Natural killer cell (primary cell): ENCODE measurements at regions not wholly inside any gene's neighbourhood (a gene's known extent, or its start where the extent isn't known, plus 50 kb on each side); places are given as distances from the start of the nearest gene placed in this dataset.

Source experiments
- ATAC-seq, 3 donors: fragments of 150-1000 bp in 2 of 3; fragments of 200-7000 bp in 1 of 3; cut with Tn5 transposase; 1 replicate in 1 of 3; 2 replicates in 2 of 3; pipeline ENCODE4 v1.10.0; 2021; ENCODE audit warnings: mild to moderate bottlenecking in 2 of 3, moderate library complexity in 2 of 3
- DNase-seq, 2 donors: peaks; one replicate each; pipeline versions ENCODE4 v3.0.0 to v3.0.0-alpha.2; 2013 to 2021; ENCODE audit warnings: mixed read lengths in 1 of 2
- H3K27ac ChIP-seq: one replicate; pipeline ENCODE4 v1.5.1; 2013; ENCODE audit warnings: mild to moderate bottlenecking, low read length
- H3K27me3 ChIP-seq: one replicate; pipeline ENCODE4 v1.6.1; 2013; ENCODE audit warnings: low read length; ENCODE audit not compliant: control insufficient read depth, insufficient read depth
- H3K36me3 ChIP-seq: one replicate; pipeline ENCODE4 v1.6.1; 2013; ENCODE audit warnings: low read length; ENCODE audit not compliant: control insufficient read depth, insufficient read depth
- H3K4me1 ChIP-seq: one replicate; pipeline ENCODE4 v1.6.1; 2013; ENCODE audit warnings: low read length; ENCODE audit not compliant: control insufficient read depth, insufficient read depth
- H3K4me3 ChIP-seq: one replicate; pipeline ENCODE4 v1.5.1; 2013; ENCODE audit warnings: low read length
- H3K9me3 ChIP-seq: one replicate; pipeline ENCODE4 v1.6.1; 2013; ENCODE audit warnings: low read length; ENCODE audit not compliant: control insufficient read depth, insufficient read depth
- H3K27ac Mint-ChIP-seq, 2 donors: one replicate each; pipeline ENCODE4 v1.8.0; 2022; ENCODE audit warnings: mild to moderate bottlenecking in 2 of 2, mixed read lengths in 2 of 2, moderate library complexity in 1 of 2
- H3K27me3 Mint-ChIP-seq, 2 donors: one replicate each; pipeline ENCODE4 v1.8.0; 2022; ENCODE audit warnings: low read depth in 2 of 2, mixed read lengths in 2 of 2
- H3K36me3 Mint-ChIP-seq: one replicate; pipeline ENCODE4 v1.8.0; 2022; ENCODE audit warnings: mixed read lengths
- H3K4me1 Mint-ChIP-seq, 2 donors: one replicate each; pipeline ENCODE4 v1.8.0; 2022; ENCODE audit warnings: mixed read lengths in 2 of 2
- H3K4me3 Mint-ChIP-seq: one replicate; pipeline ENCODE4 v1.8.0; 2022; ENCODE audit warnings: mild to moderate bottlenecking, moderate library complexity, mixed read lengths
- H3K9me3 Mint-ChIP-seq, 2 donors: one replicate each; pipeline ENCODE4 v1.8.0; 2022; ENCODE audit warnings: mixed read lengths in 2 of 2
- CTCF ChIP-seq: fragments of 200-600 bp; IDR thresholded peaks from one replicate; pipeline ENCODE4 v1.8.0; 2022; ENCODE audit warnings: antibody characterized with exemption
- WGBS: methylation state at CpG from one replicate; pipeline ENCODE4 v1.1.7; 2013; ENCODE audit warnings: missing lambda C conversion rate; ENCODE audit not compliant: insufficient coverage; 5-methylcytosine and 5-hydroxymethylcytosine counted together
- intact Hi-C: fragments of 100-400 bp; cut with micrococcal nuclease; formaldehyde crosslinking; loops from one replicate; pipeline ENCODE4 v1.14.2; 2022

- no peaks in the 10 kb centered on the region for H3K4me1 Mint-ChIP-seq
- no peak overlapping the region for H3K4me3 Mint-ChIP-seq
- no peaks in the 10 kb centered on the region for H3K36me3 ChIP-seq
- TF ChIP-seq CTCF: no peak
- no peaks in the 10 kb centered on the region for H3K4me1 ChIP-seq
- H3K27ac Mint-ChIP-seq: no peak overlapping the region
- no peaks in the 10 kb centered on the region for H3K27me3 ChIP-seq
- peaks cover 6% of the 10 kb centered on the region in 2 donors for H3K9me3 Mint-ChIP-seq
- no peaks in the 10 kb centered on the region for H3K27me3 Mint-ChIP-seq
- H3K4me3 ChIP-seq: no peak overlapping the region
- no peaks in the 10 kb centered on the region for H3K9me3 ChIP-seq
- WGBS: no CpG with 5 or more reads among the region's 1 CpG
- no peak for DNase-seq
- H3K36me3 Mint-ChIP-seq: no peaks in the 10 kb centered on the region
- H3K27ac ChIP-seq: no peak overlapping the region
- intact Hi-C loops: no loop called here
- ATAC-seq: no peak
Measured at GRCh38 chr4:127419431-127419830, 213.3 kb upstream of the INTU start.

- intact Hi-C loops: no loop called here
- H3K27me3 Mint-ChIP-seq: no peaks in the 10 kb centered on the region
Measured at GRCh38 chr4:127421437-127421836, 211.3 kb upstream of the INTU start.

GRCh38 chr4:127425202-127425845, 207.4 kb upstream of the INTU start:
- Histone ChIP-seq H3K4me1 (no peaks in the 10 kb centered on the region), H3K9me3 (peaks cover 7% of the 10 kb centered on the region), H3K4me3 (no peak overlapping the region), H3K36me3 (no peaks in the 10 kb centered on the region), H3K27ac (no peak overlapping the region), H3K27me3 (no peaks in the 10 kb centered on the region)
- H3K9me3 Mint-ChIP-seq: peaks cover 10 to 14% of the 10 kb centered on the region in 2 donors
- H3K36me3 Mint-ChIP-seq: no peaks in the 10 kb centered on the region
- TF ChIP-seq CTCF: no peak
- no peaks in the 10 kb centered on the region for H3K4me1 Mint-ChIP-seq
- H3K27ac Mint-ChIP-seq: no peak overlapping the region
- DNase-seq (no peak), ATAC-seq (no peak)
- 84% methylated on average over 11 of the region's 11 CpGs for WGBS
- H3K27me3 Mint-ChIP-seq: no peaks in the 10 kb centered on the region
- H3K4me3 Mint-ChIP-seq: no peak overlapping the region
- intact Hi-C loops: no loop called here

More at GRCh38 chr4:127421437-127421836, 211.3 kb upstream of the INTU start:
- H3K4me1 ChIP-seq: no peaks in the 10 kb centered on the region
- no peak for DNase-seq
- no peaks in the 10 kb centered on the region for H3K36me3 ChIP-seq
- H3K36me3 Mint-ChIP-seq: no peaks in the 10 kb centered on the region
- TF ChIP-seq CTCF: no peak
- ATAC-seq: no peak
- H3K27ac Mint-ChIP-seq: no peak overlapping the region
- no peaks in the 10 kb centered on the region for H3K27me3 ChIP-seq
- peaks cover 5 to 6% of the 10 kb centered on the region in 2 donors for H3K9me3 Mint-ChIP-seq
- H3K27ac ChIP-seq: no peak overlapping the region
- no peak overlapping the region for H3K4me3 ChIP-seq
- H3K9me3 ChIP-seq: peaks cover 7% of the 10 kb centered on the region
- no peaks in the 10 kb centered on the region for H3K4me1 Mint-ChIP-seq
- no peak overlapping the region for H3K4me3 Mint-ChIP-seq

- ATAC-seq: no peak
- H3K36me3 Mint-ChIP-seq: no peaks in the 10 kb centered on the region
- WGBS: 87% methylated on average over 5 of the region's 5 CpGs
Measured at GRCh38 chr4:127425851-127426250, 206.9 kb upstream of the INTU start.

More at GRCh38 chr4:127425851-127426250, 206.9 kb upstream of the INTU start:
- no peak for DNase-seq
- H3K27me3 Mint-ChIP-seq: no peaks in the 10 kb centered on the region
- Histone ChIP-seq H3K36me3 (no peaks in the 10 kb centered on the region), H3K4me1 (no peaks in the 10 kb centered on the region), H3K9me3 (peaks cover 7% of the 10 kb centered on the region), H3K27ac (no peak overlapping the region), H3K4me3 (no peak overlapping the region), H3K27me3 (no peaks in the 10 kb centered on the region)
- H3K4me3 Mint-ChIP-seq: no peak overlapping the region
- no peak overlapping the region for H3K27ac Mint-ChIP-seq
- intact Hi-C loops: no loop called here
- TF ChIP-seq CTCF: no peak
- H3K9me3 Mint-ChIP-seq: peaks cover 7 to 14% of the 10 kb centered on the region in 2 donors
- no peaks in the 10 kb centered on the region for H3K4me1 Mint-ChIP-seq
